ENCODE measurements at regions not wholly inside any gene's neighbourhood (a gene's known extent, or its start where the extent isn't known, plus 50 kb on each side); places are given as distances from the start of the nearest gene placed in this dataset.

DNA sequence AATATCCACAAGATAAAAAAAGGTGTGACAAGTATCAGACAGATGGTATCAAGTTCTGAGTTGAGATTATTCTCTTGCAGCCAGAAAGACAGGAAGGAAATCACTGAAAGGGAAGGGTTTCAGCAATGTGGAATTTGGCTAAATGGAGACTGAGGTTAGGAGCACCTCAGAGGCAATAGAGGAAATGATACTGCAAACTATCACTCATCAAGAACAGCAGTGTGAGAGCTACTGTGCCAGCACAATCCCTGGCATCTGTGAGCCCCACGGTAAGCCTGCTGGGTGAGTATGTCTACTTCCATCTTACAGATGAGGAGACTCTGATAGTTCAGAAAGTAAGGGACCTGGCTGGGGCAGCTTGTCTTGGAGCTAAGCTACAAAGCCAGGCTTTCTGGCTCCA, 162.0 kb downstream of the SALL1 start:
- Histone ChIP-seq H3K9me3 (ENCODE audit: insufficient read depth in 2 of 2, low read depth in 1 of 2, low read length in 1 of 2) (no peaks in the 10 kb centered on the region), H4K20me1 (replicated peaks in 1 of 2; ENCODE audit: control insufficient read depth in 1 of 2, insufficient read depth in 2 of 2, low read length in 2 of 2) (no peaks in the 10 kb centered on the region), H3K9ac (replicated peaks in 1 of 4; ENCODE audit: extremely low read depth in 1 of 4, low read depth in 3 of 4, low read length in 3 of 4) (no peak overlapping the region), H3K4ac (replicated peaks; ENCODE audit: insufficient read length, low read depth, low read length) (no peak overlapping the region), H3K4me3 (ENCODE audit: extremely low read depth in 1 of 4, insufficient read depth in 2 of 4, low read depth in 3 of 4, low read length in 4 of 4) (no peak overlapping the region), H4K8ac (ENCODE audit: extremely low read depth, insufficient read depth, low read length) (no peak overlapping the region), H2BK120ac (replicated peaks; ENCODE audit: low read depth, low read length) (no peak overlapping the region), H2BK12ac (ENCODE audit: low read depth, low read length) (no peak overlapping the region), H2BK5ac (ENCODE audit: low read depth, low read length) (no peak overlapping the region), H3K27ac (ENCODE audit: low read depth, low read length) (no peak overlapping the region), H3K23me2 (ENCODE audit: low read depth, low read length) (no peaks in the 10 kb centered on the region), H3K14ac (ENCODE audit: insufficient read length) (no peak overlapping the region), H3K36me3 (ENCODE audit: control insufficient read depth in 2 of 4, insufficient read depth in 4 of 4, low read length in 3 of 4) (no peaks in the 10 kb centered on the region), H3K79me2 (ENCODE audit: control insufficient read depth in 1 of 2, insufficient read depth in 2 of 2, low read length in 2 of 2) (no peaks in the 10 kb centered on the region), H4K91ac (replicated peaks; ENCODE audit: insufficient read length, low read length) (no peak overlapping the region), H3K18ac (ENCODE audit: extremely low read depth, low read length) (no peak overlapping the region), H3K27me3 (replicated peaks in 1 of 4; ENCODE audit: control insufficient read depth in 3 of 4, extremely low read depth in 1 of 4, insufficient read depth in 3 of 4, low read length in 3 of 4) (no peaks in the 10 kb centered on the region), H2AK5ac (ENCODE audit: low read depth, low read length) (no peak overlapping the region), H3K23ac (ENCODE audit: insufficient read length) (no peak overlapping the region), H4K5ac (ENCODE audit: insufficient read length, low read depth, low read length) (no peak overlapping the region), H3K79me1 (ENCODE audit: low read depth, low read length) (no peaks in the 10 kb centered on the region), H2AFZ (ENCODE audit: low read length) (no peak overlapping the region), H3K56ac (replicated peaks; ENCODE audit: insufficient read length, low read depth, low read length) (no peak overlapping the region), H2BK20ac (ENCODE audit: low read length) (no peak overlapping the region), H2BK15ac (ENCODE audit: low read length) (no peak overlapping the region), H3K4me2 (ENCODE audit: insufficient read depth in 1 of 2, low read depth in 2 of 2, low read length in 2 of 2) (no peak overlapping the region), H3K4me1 (replicated peaks in 1 of 4; ENCODE audit: control insufficient read depth in 3 of 4, insufficient read depth in 4 of 4, low read length in 3 of 4) (no peaks in the 10 kb centered on the region)
- CTCF ChIA-PET (ENCODE audit: partially characterized antibody), result interaction anchor here (1.0 kb wide), 1 partner anchor 151 kb away, joined by 3 read pairs; no protein-coding TSS in a partner anchor
- no peak for FAIRE-seq
- no peak for DNase-seq (ENCODE audit: low read depth in 1 of 2, low spot score in 2 of 2)
- WGBS, 2 experiments (ENCODE audit: extremely low coverage in 1 of 2, insufficient coverage in 1 of 2, insufficient read length in 1 of 2, insufficient replicate concordance in 2 of 2, low coverage in 1 of 2, low lambda C conversion rate in 2 of 2, missing lambda C conversion rate in 1 of 2), result 88% methylated on average over 1 of the region's 1 CpG; no CpG with 5 or more reads in 1 of the 2 experiments
- POLR2A ChIA-PET (ENCODE audit: partially characterized antibody), result no interaction called here
- TF ChIP-seq POU5F1 (IDR thresholded peaks at IDR 0.05; ENCODE audit: low read depth, low read length) (no peak), SIX5 (IDR thresholded peaks at IDR 0.05; ENCODE audit: low read depth, low read length) (no peak), SRF (IDR thresholded peaks at IDR 0.05; ENCODE audit: low read depth, low read length) (no peak), CEBPB (IDR thresholded peaks at IDR 0.05; ENCODE audit: low read depth, low read length) (no peak), NRF1 (IDR thresholded peaks at IDR 0.05; ENCODE audit: low read depth, low read length) (no peak), POLR2AphosphoS5 (IDR thresholded peaks at IDR 0.05; ENCODE audit: low read depth, low read length) (no peak), JUND (IDR thresholded peaks at IDR 0.05; ENCODE audit: low read length) (no peak), HDAC6 (IDR thresholded peaks at IDR 0.05; ENCODE audit: low read depth, low read length) (no peak), SP1 (IDR thresholded peaks at IDR 0.05; ENCODE audit: low read depth, low read length) (no peak), CTBP2 (IDR thresholded peaks at IDR 0.05; ENCODE audit: borderline replicate concordance, insufficient read depth, insufficient read length, low read length) (no peak), PHF8 (conservative IDR thresholded peaks at IDR 0.05; ENCODE audit: low read depth, low read length) (no peak), JUN (IDR thresholded peaks at IDR 0.05; ENCODE audit: low read depth, low read length) (no peak), SUZ12 (IDR thresholded peaks at IDR 0.05; ENCODE audit: low read length) (no peak)
- TF ChIP-seq, protein P1, sequence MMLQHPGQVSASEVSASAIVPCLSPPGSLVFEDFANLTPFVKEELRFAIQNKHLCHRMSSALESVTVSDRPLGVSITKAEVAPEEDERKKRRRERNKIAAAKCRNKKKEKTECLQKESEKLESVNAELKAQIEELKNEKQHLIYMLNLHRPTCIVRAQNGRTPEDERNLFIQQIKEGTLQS (IDR thresholded peaks at IDR 0.05; ENCODE audit: insufficient read depth, low read depth, low read length), result no peak
- TF ChIP-seq, protein P2, sequence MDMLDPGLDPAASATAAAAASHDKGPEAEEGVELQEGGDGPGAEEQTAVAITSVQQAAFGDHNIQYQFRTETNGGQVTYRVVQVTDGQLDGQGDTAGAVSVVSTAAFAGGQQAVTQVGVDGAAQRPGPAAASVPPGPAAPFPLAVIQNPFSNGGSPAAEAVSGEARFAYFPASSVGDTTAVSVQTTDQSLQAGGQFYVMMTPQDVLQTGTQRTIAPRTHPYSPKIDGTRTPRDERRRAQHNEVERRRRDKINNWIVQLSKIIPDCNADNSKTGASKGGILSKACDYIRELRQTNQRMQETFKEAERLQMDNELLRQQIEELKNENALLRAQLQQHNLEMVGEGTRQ (IDR thresholded peaks at IDR 0.05; ENCODE audit: low read length), result no peak
